ENCODE measurements at regions not wholly inside any gene's neighbourhood (a gene's known extent, or its start where the extent isn't known, plus 50 kb on each side); places are given as distances from the start of the nearest gene placed in this dataset.

DNA sequence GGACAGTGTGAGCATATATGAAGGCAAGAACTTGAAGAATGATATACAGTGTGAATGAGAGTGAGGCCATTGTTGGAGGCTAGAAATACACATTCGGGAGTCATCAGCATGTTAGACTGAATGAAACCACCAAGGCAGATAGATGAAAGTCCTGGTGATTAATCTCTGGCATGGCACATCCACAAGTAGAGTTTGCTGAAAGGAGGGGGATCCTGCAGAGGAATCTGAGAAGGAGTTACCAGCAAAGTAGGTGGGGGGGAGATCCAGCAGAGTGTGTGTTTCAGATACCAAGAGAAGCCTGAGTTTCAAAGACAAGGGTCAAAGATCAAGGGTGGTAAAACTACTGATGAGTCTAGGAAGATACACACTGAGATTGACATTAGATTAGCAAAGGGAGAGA is 426.7 kb upstream of the DCN start:
- DNase-seq: no peak

DNA sequence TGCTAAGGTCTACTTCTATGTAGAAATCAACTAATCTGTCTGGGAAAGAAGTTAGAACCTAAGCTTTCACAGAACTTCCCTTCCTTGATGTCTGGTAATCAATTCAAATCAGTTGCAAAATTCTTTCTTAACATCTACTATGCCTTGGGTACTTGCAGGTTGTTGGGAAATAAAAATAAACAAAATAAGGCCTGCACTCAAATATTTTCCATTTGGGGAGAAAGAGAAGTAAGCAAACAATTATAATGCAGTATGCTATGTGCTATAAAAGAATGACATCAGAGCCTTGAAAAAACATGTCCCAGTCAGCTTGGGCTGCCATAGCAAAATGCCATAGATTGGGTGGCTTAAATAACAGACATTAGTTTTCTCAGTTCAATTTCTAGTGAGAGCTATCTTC is 425.9 kb upstream of the DCN start:
- DNase-seq: no peak

GRCh38 chr12:91606662-91607377 is 424.2 kb upstream of the DCN start:
- DNase-seq: no peak

DNA sequence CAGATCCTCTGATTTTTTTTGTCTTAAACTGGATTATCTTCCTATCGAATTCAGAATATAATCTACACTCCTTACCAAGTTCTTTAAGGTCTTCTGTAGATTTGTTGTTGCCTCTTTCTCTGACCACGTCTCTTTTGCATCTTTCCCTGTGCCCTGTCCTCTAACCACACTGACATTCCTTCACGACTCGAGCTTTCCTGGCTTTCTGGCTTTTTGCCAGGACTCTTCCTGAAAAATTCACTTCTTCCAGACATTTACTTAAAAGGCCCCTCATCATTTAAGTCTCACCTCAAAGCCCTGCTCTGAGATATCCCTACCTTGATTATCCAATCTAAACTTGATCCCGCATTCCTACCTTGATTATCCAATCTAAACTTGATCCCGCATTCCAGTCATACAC is 422.3 kb upstream of the DCN start:
- DNase-seq: no peak

DNA sequence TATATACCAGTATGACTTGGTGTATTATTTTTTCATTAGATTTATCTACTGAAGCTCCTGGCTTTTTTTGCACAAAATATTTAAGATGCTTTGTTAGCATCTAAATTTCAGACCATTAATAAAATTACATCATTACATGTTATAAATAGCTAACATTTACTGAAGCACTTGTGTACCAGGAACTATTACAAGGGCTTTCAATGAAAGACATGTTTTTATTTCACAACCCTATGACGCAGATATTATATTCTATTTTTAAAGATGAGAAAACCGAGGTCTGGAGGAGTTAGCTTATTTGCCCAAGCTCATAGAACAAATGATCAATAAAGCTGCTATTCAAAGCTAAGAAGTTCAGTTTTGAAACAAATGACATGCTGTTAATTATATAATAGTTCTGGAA is 420.4 kb upstream of the DCN start:
- no peak for DNase-seq

GRCh38 chr12:91601054-91601453 is 418.4 kb upstream of the DCN start:
- no peak for DNase-seq

GRCh38 chr12:91594715-91595114 is 412.1 kb upstream of the DCN start:
- DNase-seq: no peak

DNA sequence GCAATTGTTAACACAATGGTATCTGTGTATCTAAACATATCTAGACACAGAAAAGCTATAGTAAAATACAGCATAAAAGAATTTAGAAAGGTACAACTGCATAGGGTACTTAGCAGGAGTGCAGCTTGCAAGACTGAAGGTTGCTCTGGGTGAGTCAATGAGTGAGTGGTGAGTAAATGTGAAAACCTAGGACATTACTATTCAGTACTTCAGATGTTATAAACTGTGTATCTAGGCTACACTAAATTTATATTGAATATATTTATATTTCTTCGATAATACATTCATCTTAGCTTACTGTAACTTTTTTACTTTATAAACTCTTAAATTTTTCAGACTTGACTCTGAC is 409.0 kb upstream of the DCN start:
- DNase-seq: no peak

GRCh38 chr12:91590966-91591638 is 408.5 kb upstream of the DCN start:
- no peak for DNase-seq

DNA sequence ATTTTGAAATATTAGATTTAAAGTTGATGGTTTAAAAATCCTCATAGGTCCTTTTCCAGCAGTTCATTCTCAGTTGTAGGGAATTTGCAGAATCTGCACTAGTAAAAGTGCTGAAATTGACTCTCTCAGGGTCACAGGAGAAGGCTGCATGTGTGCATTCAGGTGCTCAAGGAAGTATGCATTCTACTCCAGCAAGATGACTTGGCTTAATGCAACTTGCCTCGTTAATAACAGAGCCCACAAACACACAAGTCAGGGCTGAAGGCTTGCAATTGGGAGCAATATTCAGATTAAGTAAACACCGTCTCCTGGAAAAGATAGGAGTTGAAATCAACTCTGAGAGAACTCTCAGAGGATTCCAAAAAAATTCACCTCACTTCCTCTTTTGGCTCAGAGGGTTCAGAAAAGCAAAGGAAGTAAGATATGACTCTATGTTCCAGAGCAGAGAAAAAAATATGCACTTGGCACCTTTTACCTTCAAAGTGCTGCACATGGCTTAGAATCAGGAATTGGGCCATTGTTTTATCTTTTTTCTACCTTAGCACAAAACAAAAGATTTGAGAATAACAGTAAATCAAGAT is 406.3 kb upstream of the DCN start:
- DNase-seq: no peak

GRCh38 chr12:91586015-91586414 is 403.4 kb upstream of the DCN start:
- no peak for DNase-seq

- no peak for DNase-seq
These were observed 400.2 kb upstream of the DCN start for GRCh38 chr12:91582811-91583210.

- DNase-seq: no peak
These were observed 397.1 kb upstream of the DCN start for GRCh38 chr12:91579516-91580263.

GRCh38 chr12:91577586-91578539 is 395.2 kb upstream of the DCN start:
- DNase-seq: no peak

- DNase-seq: no peak
These were observed 393.8 kb upstream of the DCN start for GRCh38 chr12:91576432-91576831.

DNA sequence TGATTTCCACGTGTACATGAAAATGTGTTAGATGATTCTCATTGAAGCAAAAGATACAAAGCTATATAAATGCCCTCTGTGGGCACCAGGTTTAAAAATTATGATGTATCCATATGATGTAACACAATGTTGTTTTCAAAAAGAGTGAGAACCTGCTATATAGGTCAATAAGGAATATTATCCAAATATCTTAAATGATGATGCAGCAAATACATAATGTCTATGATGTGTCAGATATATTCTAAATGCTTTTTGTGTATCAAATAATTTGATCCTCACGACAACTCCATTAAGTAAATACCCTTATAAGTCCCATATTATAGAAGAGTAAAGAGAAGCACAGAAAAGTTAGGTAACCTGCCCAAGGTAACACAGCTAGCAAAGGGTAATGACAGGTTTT is 393.0 kb upstream of the DCN start:
- DNase-seq: no peak

GRCh38 chr12:91574975-91575374 is 392.4 kb upstream of the DCN start:
- DNase-seq: no peak

GRCh38 chr12:91574391-91574790 is 391.8 kb upstream of the DCN start:
- no peak for DNase-seq

DNA sequence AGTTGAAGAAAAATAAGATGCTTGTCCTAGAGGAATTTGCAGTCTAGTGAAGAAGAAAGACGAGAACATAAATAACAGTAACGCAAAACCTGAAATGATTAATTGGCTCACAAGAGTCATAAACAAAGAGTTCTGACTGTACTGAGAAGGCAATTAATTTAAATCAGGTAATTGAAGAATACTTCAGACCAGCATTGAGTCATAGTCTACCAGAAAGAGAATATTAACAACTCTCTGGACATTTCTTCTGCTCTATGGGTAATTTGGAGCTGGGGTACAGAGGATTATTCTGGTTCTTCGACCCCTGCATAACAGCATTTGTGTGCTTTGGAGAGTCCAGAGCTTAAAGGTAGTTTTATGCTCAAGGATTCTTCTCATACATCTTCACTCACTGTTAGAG is 390.3 kb upstream of the DCN start:
- no peak for DNase-seq

GRCh38 chr12:91567100-91567485 is 384.5 kb upstream of the DCN start:
- no peak for DNase-seq

GRCh38 chr12:91566328-91567099 is 383.9 kb upstream of the DCN start:
- DNase-seq: no peak

- DNase-seq: no peak
These were observed 383.2 kb upstream of the DCN start for GRCh38 chr12:91565846-91566245.

All from NCI-H1417 treated with DMSO at 0.1 percent for 48 hours (cell line).